Sigmoid colon (tissue), 6 donors: ENCODE measurements at regions not wholly inside any gene's neighbourhood (a gene's known extent, or its start where the extent isn't known, plus 50 kb on each side); places are given as distances from the start of the nearest gene placed in this dataset.

Experiments
- DNase-seq: peaks from one replicate; pipeline ENCODE4 v3.0.0-alpha.2; 2019
- H3K27ac ChIP-seq, 4 donors: fragments of 200-600 bp; sonication (generic); one replicate each; pipeline ENCODE4 v1.5.1; 2016 to 2019; ENCODE audit warnings: mild to moderate bottlenecking in 1 of 4
- H3K27me3 ChIP-seq, 3 donors: fragments of 200-600 bp; sonication (generic); one replicate each; pipeline ENCODE4 v1.5.1; 2019; ENCODE audit warnings: mild to moderate bottlenecking in 1 of 3
- H3K36me3 ChIP-seq, 4 donors: fragments of 200-600 bp; sonication (generic); one replicate each; pipeline ENCODE4 v1.5.1; 2016 to 2019
- H3K4me1 ChIP-seq, 4 donors: fragments of 200-600 bp; sonication (generic); one replicate each; pipeline ENCODE4 v1.5.1; 2017 to 2019
- H3K4me3 ChIP-seq, 4 donors: fragments of 200-600 bp; sonication (generic); one replicate each; pipeline ENCODE4 v1.5.1; 2017 to 2019; ENCODE audit warnings: mild to moderate bottlenecking in 2 of 4, moderate library complexity in 1 of 4
- H3K9me3 ChIP-seq, 4 donors: fragments of 200-600 bp in 3 of 4; sonication (generic) in 3 of 4; one replicate each; pipeline versions ENCODE4 v1.5.1 to v1.6.1; 2013 to 2019
- EP300 ChIP-seq, 4 donors: sonication (generic); formaldehyde crosslinking; IDR thresholded peaks; one replicate each; pipeline ENCODE4 v1.6.1; 2017; ENCODE audit warnings: antibody characterized with exemption in 4 of 4
- POLR2A ChIP-seq, 2 donors: fragments of 450-650 bp; IDR thresholded peaks; one replicate each; pipeline ENCODE4 v1.6.1; 2016; ENCODE audit warnings: antibody characterized with exemption in 2 of 2, mild to moderate bottlenecking in 2 of 2, moderate library complexity in 2 of 2
- POLR2AphosphoS5 ChIP-seq, 4 donors: sonication (generic); formaldehyde crosslinking; IDR thresholded peaks; one replicate each; pipeline ENCODE4 v1.6.1; 2017; ENCODE audit warnings: antibody characterized with exemption in 4 of 4
- WGBS, 2 donors: extraction: QIAGEN DNeasy Blood & Tissue Kit; methylation state at CpG; one replicate each; pipeline ENCODE4 v1.1.7; 2013; 5-methylcytosine and 5-hydroxymethylcytosine counted together
- intact Hi-C: fragments of 100-400 bp; cut with DNase I; formaldehyde crosslinking; loops from one replicate; pipeline ENCODE4 v1.15.1; 2023
- TF ChIP-seq, protein P1 (sequence below), 4 experiments: fragments of 450-650 bp in 3 of 4; fragments of 200-600 bp in 1 of 4; IDR thresholded peaks; one replicate each; pipeline ENCODE4 v1.5.1; 2016 to 2019; ENCODE audit warnings: antibody characterized with exemption in 4 of 4, mild to moderate bottlenecking in 3 of 4, moderate library complexity in 2 of 4
- donor health status: healthy with polysubstance abuse.
- donor health status: healthy.

DNA sequence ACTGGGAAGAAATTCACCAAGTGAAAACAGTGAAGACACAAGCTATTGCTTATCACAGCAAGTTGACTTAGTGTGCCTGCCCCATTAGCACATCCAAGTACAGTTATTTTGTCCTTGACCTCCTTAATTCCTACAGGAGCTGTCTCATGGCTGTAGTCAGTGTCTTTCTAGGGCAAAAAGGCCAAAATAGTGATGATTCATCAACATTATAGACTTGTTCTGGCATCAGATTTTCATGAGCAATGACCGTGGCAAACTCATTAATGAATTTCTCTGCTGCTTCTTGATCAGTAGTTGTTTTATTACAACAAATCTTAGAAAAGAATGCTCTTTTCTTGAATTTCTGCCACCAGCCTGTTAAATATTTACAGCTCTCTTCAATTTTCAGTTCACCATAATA is 1169.3 kb upstream of the DDX18 start:
- Histone ChIP-seq H3K4me1 (no peaks in the 10 kb centered on the region), H3K4me3 (no peak overlapping the region), H3K27me3 (no peaks in the 10 kb centered on the region), H3K27ac (no peak overlapping the region), H3K9me3 (no peaks in the 10 kb centered on the region), H3K36me3 (no peaks in the 10 kb centered on the region)
- intact Hi-C loops: no loop called here
- no peak for DNase-seq
- TF ChIP-seq EP300 (IDR thresholded peaks at IDR 0.05) (no peak), POLR2AphosphoS5 (IDR thresholded peaks at IDR 0.05) (no peak), POLR2A (IDR thresholded peaks at IDR 0.05) (no peak)
- TF ChIP-seq, protein P1, sequence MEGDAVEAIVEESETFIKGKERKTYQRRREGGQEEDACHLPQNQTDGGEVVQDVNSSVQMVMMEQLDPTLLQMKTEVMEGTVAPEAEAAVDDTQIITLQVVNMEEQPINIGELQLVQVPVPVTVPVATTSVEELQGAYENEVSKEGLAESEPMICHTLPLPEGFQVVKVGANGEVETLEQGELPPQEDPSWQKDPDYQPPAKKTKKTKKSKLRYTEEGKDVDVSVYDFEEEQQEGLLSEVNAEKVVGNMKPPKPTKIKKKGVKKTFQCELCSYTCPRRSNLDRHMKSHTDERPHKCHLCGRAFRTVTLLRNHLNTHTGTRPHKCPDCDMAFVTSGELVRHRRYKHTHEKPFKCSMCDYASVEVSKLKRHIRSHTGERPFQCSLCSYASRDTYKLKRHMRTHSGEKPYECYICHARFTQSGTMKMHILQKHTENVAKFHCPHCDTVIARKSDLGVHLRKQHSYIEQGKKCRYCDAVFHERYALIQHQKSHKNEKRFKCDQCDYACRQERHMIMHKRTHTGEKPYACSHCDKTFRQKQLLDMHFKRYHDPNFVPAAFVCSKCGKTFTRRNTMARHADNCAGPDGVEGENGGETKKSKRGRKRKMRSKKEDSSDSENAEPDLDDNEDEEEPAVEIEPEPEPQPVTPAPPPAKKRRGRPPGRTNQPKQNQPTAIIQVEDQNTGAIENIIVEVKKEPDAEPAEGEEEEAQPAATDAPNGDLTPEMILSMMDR (IDR thresholded peaks at IDR 0.05): no peak
- WGBS, 2 donors: 67 to 73% methylated on average over 1 of the region's 1 CpG

DNA sequence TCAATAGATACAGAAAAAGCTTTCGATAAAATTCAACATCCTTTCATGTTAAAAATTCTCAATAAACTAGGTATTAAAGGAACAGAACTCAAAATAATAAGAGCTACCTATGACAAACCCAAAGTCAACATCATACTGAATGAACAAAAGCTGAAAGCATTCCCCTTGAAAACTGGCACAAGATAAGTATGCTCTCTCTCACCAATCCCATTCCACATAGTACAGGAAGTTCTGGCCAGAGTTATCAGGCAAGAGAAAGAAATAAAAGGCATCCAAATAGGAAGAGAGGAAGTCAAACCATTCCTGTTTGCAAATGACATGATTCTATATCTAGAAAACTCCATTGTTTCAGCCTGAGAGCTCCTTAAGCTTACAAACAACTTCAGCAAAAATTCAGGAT is 1145.8 kb upstream of the DDX18 start:
- no peaks in the 10 kb centered on the region for H3K27me3 ChIP-seq
- no peak overlapping the region for H3K4me3 ChIP-seq
- intact Hi-C loops: no loop called here
- TF ChIP-seq EP300 (IDR thresholded peaks at IDR 0.05): no peak
- TF ChIP-seq POLR2A (IDR thresholded peaks at IDR 0.05): no peak
- TF ChIP-seq, protein P1 (IDR thresholded peaks at IDR 0.05): no peak
- TF ChIP-seq POLR2AphosphoS5 (IDR thresholded peaks at IDR 0.05): no peak
- DNase-seq: no peak
- no peaks in the 10 kb centered on the region for H3K36me3 ChIP-seq
- 90 to 94% methylated on average over 1 of the region's 1 CpG for WGBS, 2 donors
- H3K27ac ChIP-seq: no peak overlapping the region
- H3K4me1 ChIP-seq: no peaks in the 10 kb centered on the region
- H3K9me3 ChIP-seq: no peaks in the 10 kb centered on the region

DNA sequence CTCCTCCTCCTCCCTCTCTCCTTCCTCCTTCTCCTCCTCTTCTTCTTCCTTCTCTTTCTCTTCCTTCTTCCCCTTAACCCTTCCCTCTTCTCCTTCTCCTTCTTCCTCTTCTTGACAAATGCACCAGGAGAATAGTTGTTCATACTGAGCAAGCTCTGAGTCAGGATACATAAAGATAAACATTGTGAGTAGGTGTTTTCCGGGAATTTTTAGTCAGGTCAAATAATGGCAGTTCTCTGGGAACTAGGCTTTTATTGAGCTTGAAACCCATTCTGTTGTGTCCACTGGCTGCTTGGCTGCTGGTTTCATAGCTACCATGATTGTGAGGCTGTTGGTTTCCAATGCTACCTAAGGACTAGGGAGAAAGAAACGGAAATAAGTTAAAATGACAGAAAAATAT is 1144.7 kb upstream of the DDX18 start:
- intact Hi-C loops: no loop called here

DNA sequence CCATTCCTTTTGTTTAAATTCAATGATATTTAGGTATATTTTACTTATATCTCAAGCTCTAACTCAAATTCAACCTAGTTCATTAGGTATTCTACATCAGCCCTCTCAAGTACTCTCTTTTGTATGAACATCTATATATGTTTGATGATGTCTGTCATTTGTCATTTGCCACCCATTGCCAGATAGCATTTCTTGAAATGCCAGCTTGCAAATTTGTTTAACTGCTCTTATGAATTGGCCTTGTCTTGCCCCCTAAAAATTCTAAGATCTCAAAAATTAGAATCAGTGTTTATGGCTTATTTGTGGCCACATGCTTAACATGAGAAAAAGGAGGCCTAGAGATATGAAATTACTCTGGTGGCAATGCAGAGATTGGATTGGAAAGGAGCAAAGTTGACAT is 1140.3 kb upstream of the DDX18 start:
- intact Hi-C loops: no loop called here
- no peaks in the 10 kb centered on the region for H3K4me1 ChIP-seq
- TF ChIP-seq POLR2A (IDR thresholded peaks at IDR 0.05) (no peak), POLR2AphosphoS5 (IDR thresholded peaks at IDR 0.05) (no peak), EP300 (IDR thresholded peaks at IDR 0.05) (no peak)
- TF ChIP-seq, protein P1 (IDR thresholded peaks at IDR 0.05): no peak

More for the DNA sequence above, 1144.7 kb upstream of the DDX18 start:
- no peaks in the 10 kb centered on the region for H3K36me3 ChIP-seq
- no peak for TF ChIP-seq POLR2A (IDR thresholded peaks at IDR 0.05)
- no peak for TF ChIP-seq POLR2AphosphoS5 (IDR thresholded peaks at IDR 0.05)
- TF ChIP-seq EP300 (IDR thresholded peaks at IDR 0.05): no peak
- TF ChIP-seq, protein P1 (IDR thresholded peaks at IDR 0.05): no peak
- H3K4me1 ChIP-seq: no peaks in the 10 kb centered on the region
- H3K27ac ChIP-seq: no peak overlapping the region
- 58 to 72% methylated on average over 2 of the region's 2 CpGs for WGBS, 2 donors
- DNase-seq: no peak
- H3K9me3 ChIP-seq: no peaks in the 10 kb centered on the region
- H3K4me3 ChIP-seq: no peak overlapping the region
- H3K27me3 ChIP-seq: no peaks in the 10 kb centered on the region

DNA sequence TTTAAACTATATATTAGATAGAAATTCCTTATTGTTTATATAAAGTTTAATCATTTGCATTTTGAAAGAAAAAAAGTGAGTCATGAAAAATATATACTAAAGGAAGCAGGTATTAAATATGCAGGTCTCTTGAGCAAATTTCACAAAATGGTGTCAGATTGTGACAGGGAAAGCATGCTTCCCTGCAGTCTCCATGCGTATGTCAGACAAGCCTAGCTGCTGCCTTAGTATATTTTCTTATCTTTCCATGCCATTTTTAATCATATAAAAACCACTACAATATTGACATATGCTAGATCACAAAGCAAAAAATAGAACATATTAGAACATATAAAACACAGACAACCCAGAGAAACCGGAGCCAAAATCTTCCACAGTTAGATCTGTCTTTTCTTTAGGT is 1137.7 kb upstream of the DDX18 start:
- 85 to 90% methylated on average over 2 of the region's 2 CpGs for WGBS, 2 donors
- TF ChIP-seq, protein P1 (IDR thresholded peaks at IDR 0.05): no peak
- TF ChIP-seq POLR2A (IDR thresholded peaks at IDR 0.05): no peak
- no peak for TF ChIP-seq POLR2AphosphoS5 (IDR thresholded peaks at IDR 0.05)
- no peak for TF ChIP-seq EP300 (IDR thresholded peaks at IDR 0.05)
- Histone ChIP-seq H3K36me3 (no peaks in the 10 kb centered on the region), H3K27me3 (no peaks in the 10 kb centered on the region), H3K9me3 (no peaks in the 10 kb centered on the region), H3K4me1 (no peaks in the 10 kb centered on the region), H3K27ac (no peak overlapping the region), H3K4me3 (no peak overlapping the region)
- intact Hi-C loops: no loop called here
- no peak for DNase-seq

More for the DNA sequence above, 1140.3 kb upstream of the DDX18 start:
- DNase-seq: no peak
- Histone ChIP-seq H3K4me3 (no peak overlapping the region), H3K27me3 (no peaks in the 10 kb centered on the region), H3K36me3 (no peaks in the 10 kb centered on the region), H3K9me3 (no peaks in the 10 kb centered on the region), H3K27ac (no peak overlapping the region)
